OCI-LY7 (cell line): ENCODE measurements at regions not wholly inside any gene's neighbourhood (a gene's known extent, or its start where the extent isn't known, plus 50 kb on each side); places are given as distances from the start of the nearest gene placed in this dataset.

Source experiments
- EZH2phosphoT487 ChIP-seq: fragments of 200-600 bp; sonication (generic); IDR thresholded peaks from 2 replicates; pipeline ENCODE4 v1.6.1; 2018; ENCODE audit warnings: low read depth, borderline replicate concordance, mild to moderate bottlenecking, mixed run types, antibody characterized with exemption, low read length, moderate library complexity, mixed read lengths
- TF ChIP-seq, protein P1 (sequence below): fragments of 200-600 bp; sonication (generic); conservative IDR thresholded peaks from 2 replicates; pipeline ENCODE4 v1.5.1; 2014; ENCODE audit warnings: mild to moderate bottlenecking, antibody characterized with exemption, low read length, moderate library complexity, mixed read lengths

GRCh38 chr12:46046436-46046835, 56.1 kb upstream of the SCAF11 start:
- TF ChIP-seq, protein P1, sequence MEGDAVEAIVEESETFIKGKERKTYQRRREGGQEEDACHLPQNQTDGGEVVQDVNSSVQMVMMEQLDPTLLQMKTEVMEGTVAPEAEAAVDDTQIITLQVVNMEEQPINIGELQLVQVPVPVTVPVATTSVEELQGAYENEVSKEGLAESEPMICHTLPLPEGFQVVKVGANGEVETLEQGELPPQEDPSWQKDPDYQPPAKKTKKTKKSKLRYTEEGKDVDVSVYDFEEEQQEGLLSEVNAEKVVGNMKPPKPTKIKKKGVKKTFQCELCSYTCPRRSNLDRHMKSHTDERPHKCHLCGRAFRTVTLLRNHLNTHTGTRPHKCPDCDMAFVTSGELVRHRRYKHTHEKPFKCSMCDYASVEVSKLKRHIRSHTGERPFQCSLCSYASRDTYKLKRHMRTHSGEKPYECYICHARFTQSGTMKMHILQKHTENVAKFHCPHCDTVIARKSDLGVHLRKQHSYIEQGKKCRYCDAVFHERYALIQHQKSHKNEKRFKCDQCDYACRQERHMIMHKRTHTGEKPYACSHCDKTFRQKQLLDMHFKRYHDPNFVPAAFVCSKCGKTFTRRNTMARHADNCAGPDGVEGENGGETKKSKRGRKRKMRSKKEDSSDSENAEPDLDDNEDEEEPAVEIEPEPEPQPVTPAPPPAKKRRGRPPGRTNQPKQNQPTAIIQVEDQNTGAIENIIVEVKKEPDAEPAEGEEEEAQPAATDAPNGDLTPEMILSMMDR = no peak
- TF ChIP-seq EZH2phosphoT487 = no peak
